BLaER1 (cell line): ENCODE measurements at regions not wholly inside any gene's neighbourhood (a gene's known extent, or its start where the extent isn't known, plus 50 kb on each side); places are given as distances from the start of the nearest gene placed in this dataset.

Experiments
- H3K27ac ChIP-seq: shearing (Covaris generic); formaldehyde crosslinking; 2 replicates; pipeline ENCODE4 v1.8.1; 2022
- H3K27me3 ChIP-seq: shearing (Covaris generic); formaldehyde crosslinking; 2 replicates; pipeline ENCODE4 v1.8.1; 2022
- H3K36me3 ChIP-seq: shearing (Covaris generic); formaldehyde crosslinking; 2 replicates; pipeline ENCODE4 v1.8.1; 2022
- H3K4me1 ChIP-seq: shearing (Covaris generic); formaldehyde crosslinking; 2 replicates; pipeline ENCODE4 v1.8.1; 2022
- H3K4me2 ChIP-seq: shearing (Covaris generic); formaldehyde crosslinking; 2 replicates; pipeline ENCODE4 v1.8.1; 2022
- H3K4me3 ChIP-seq: shearing (Covaris generic); formaldehyde crosslinking; 2 replicates; pipeline ENCODE4 v1.8.1; 2022
- H3K9ac ChIP-seq: shearing (Covaris generic); formaldehyde crosslinking; 2 replicates; pipeline ENCODE4 v1.8.1; 2022
- H3K9me3 ChIP-seq: shearing (Covaris generic); formaldehyde crosslinking; 2 replicates; pipeline ENCODE4 v1.8.1; 2022
- H4K20me1 ChIP-seq: shearing (Covaris generic); formaldehyde crosslinking; 2 replicates; pipeline ENCODE4 v1.8.1; 2022
- Cebpa-rat ChIP-seq: shearing (Covaris generic); IDR thresholded peaks from 2 replicates; pipeline ENCODE4 v1.8.1; 2022

DNA sequence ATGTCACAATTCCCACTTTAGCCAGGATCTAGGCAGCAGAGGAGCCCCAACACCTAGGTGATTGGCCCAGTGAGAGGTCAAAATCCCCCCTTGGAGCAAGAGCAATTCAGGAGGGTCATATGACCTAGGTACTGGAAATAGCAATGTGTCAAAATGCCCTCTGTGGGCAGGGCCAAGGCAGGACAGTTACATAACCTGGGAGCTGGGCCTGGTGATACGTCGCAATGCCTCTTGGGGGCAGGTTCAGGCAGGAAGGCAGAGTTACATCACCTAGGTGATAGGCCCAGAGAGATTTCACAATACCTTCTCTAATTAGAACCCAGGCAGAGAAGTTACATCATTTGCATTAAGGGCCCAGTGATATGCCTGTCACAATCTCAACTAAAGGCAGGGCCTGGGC lies 1906.3 kb downstream of the TP53TG3F start:
- H3K9ac ChIP-seq, result no peak overlapping the region
- TF ChIP-seq Cebpa-rat, result 0 out of 2 replicates have a peak, but pooled peaks have one; percentile 31
- H3K36me3 ChIP-seq, result no peaks in the 10 kb centered on the region
- H3K27ac ChIP-seq, result no peak overlapping the region
- no peaks in the 10 kb centered on the region for H3K9me3 ChIP-seq
- no peak overlapping the region for H3K4me2 ChIP-seq
- no peaks in the 10 kb centered on the region for H3K27me3 ChIP-seq
- peaks cover 5% of the 10 kb centered on the region; the same call in 1 of the 2 replicates for H3K4me1 ChIP-seq
- no peak overlapping the region for H3K4me3 ChIP-seq
- no peaks in the 10 kb centered on the region for H4K20me1 ChIP-seq

- TF ChIP-seq Cebpa-rat, result no peak
- H4K20me1 ChIP-seq, result no peaks in the 10 kb centered on the region
- H3K27me3 ChIP-seq, result no peaks in the 10 kb centered on the region
- H3K4me1 ChIP-seq, result peaks cover 5% of the 10 kb centered on the region; the same call in 1 of the 2 replicates
- H3K4me3 ChIP-seq, result no peak overlapping the region
- H3K27ac ChIP-seq, result no peak overlapping the region
- H3K9ac ChIP-seq, result no peak overlapping the region
- no peak overlapping the region for H3K4me2 ChIP-seq
- H3K36me3 ChIP-seq, result no peaks in the 10 kb centered on the region
- no peaks in the 10 kb centered on the region for H3K9me3 ChIP-seq
Measured at GRCh38 chr16:35370617-35371016, 1911.2 kb downstream of the TP53TG3F start.

- Histone ChIP-seq H3K9me3 (no peaks in the 10 kb centered on the region), H3K36me3 (no peaks in the 10 kb centered on the region), H3K4me3 (no peak overlapping the region), H3K9ac (no peak overlapping the region), H3K27ac (no peak overlapping the region), H3K4me2 (no peak overlapping the region), H4K20me1 (no peaks in the 10 kb centered on the region), H3K4me1 (no peaks in the 10 kb centered on the region), H3K27me3 (no peaks in the 10 kb centered on the region)
- no peak for TF ChIP-seq Cebpa-rat
Measured at GRCh38 chr16:35377142-35377541, 1917.7 kb downstream of the TP53TG3F start.

DNA sequence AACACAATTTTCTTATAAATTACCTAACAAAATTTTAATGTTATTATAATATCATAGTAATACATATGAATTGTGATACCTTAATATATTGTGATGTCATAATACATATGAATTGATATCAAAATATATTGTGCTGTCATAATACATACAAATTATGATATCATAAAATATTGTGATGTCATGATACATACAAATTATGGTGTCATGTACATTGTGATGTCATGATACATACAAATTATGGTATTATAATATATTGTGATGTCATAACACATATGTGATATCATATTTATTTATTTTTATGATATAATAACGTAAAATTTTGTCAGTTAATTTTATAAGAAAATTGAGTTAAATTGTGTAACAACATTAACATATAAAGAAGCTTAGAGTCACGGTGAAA lies 1927.2 kb downstream of the TP53TG3F start:
- Histone ChIP-seq H3K36me3 (no peaks in the 10 kb centered on the region), H3K4me1 (no peaks in the 10 kb centered on the region), H3K9ac (no peak overlapping the region), H3K27ac (no peak overlapping the region), H3K9me3 (no peaks in the 10 kb centered on the region), H3K27me3 (no peaks in the 10 kb centered on the region), H3K4me2 (no peak overlapping the region), H3K4me3 (no peak overlapping the region), H4K20me1 (no peaks in the 10 kb centered on the region)
- no peak for TF ChIP-seq Cebpa-rat

GRCh38 chr16:35391328-35391727 lies 1931.9 kb downstream of the TP53TG3F start:
- TF ChIP-seq Cebpa-rat, result no peak
- no peaks in the 10 kb centered on the region for H3K9me3 ChIP-seq
- no peaks in the 10 kb centered on the region for H4K20me1 ChIP-seq

DNA sequence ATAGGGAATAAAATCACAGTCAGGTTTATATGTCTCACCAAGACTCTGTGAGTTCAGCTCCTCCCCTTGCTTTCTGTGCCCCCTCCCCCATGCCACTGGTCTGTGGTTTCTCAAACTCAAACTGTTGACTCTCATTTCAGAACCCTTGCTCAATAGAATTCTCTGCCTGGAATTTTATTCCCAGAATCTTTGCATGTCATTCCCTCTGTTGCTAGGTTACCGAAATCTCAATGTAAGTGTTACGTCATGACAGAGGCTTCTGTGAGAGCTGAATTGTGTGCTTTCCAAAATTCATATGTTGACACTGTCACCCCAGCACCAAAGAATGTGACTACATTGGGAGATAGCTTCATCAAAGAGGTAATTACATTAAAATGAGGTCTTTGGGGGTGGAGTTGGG lies 1938.8 kb downstream of the TP53TG3F start:
- no peaks in the 10 kb centered on the region for H4K20me1 ChIP-seq
- H3K9me3 ChIP-seq, result no peaks in the 10 kb centered on the region
- H3K4me3 ChIP-seq, result no peak overlapping the region
- no peak overlapping the region for H3K9ac ChIP-seq
- H3K4me1 ChIP-seq, result no peaks in the 10 kb centered on the region
- H3K27ac ChIP-seq, result no peak overlapping the region
- H3K36me3 ChIP-seq, result no peaks in the 10 kb centered on the region
- H3K27me3 ChIP-seq, result no peaks in the 10 kb centered on the region
- TF ChIP-seq Cebpa-rat, result no peak
- no peak overlapping the region for H3K4me2 ChIP-seq

More at GRCh38 chr16:35391328-35391727, 1931.9 kb downstream of the TP53TG3F start:
- H3K36me3 ChIP-seq, result no peaks in the 10 kb centered on the region
- no peak overlapping the region for H3K9ac ChIP-seq
- H3K4me3 ChIP-seq, result no peak overlapping the region
- H3K4me2 ChIP-seq, result no peak overlapping the region
- no peak overlapping the region for H3K27ac ChIP-seq
- H3K4me1 ChIP-seq, result no peaks in the 10 kb centered on the region
- no peaks in the 10 kb centered on the region for H3K27me3 ChIP-seq

DNA sequence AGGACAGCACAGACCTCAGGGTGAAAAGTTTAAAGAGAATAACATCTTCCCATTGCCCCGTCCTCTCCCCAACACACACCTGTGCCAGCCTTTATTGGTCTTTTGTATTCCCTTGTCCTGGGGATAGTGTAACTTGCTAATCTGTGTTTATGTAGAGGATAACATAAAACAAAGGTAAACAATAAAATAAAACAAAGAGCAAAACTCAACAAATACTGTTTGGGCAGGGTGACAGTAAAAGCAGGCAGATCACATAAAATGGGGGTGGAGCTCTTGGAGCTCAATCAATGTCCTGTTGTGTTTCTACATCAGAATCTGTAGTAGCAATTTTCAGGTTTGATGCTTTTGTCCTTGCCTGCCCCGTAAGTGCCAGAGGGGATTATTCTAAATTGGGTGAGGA lies 1939.7 kb downstream of the TP53TG3F start:
- no peak for TF ChIP-seq Cebpa-rat
- no peak overlapping the region for H3K4me3 ChIP-seq
- no peak overlapping the region for H3K27ac ChIP-seq
- no peaks in the 10 kb centered on the region for H4K20me1 ChIP-seq
- H3K9ac ChIP-seq, result no peak overlapping the region
- H3K36me3 ChIP-seq, result no peaks in the 10 kb centered on the region
- H3K4me1 ChIP-seq, result no peaks in the 10 kb centered on the region
- H3K9me3 ChIP-seq, result no peaks in the 10 kb centered on the region
- no peak overlapping the region for H3K4me2 ChIP-seq
- H3K27me3 ChIP-seq, result no peaks in the 10 kb centered on the region

GRCh38 chr16:35404273-35404672 lies 1944.9 kb downstream of the TP53TG3F start:
- Histone ChIP-seq H3K9me3 (no peaks in the 10 kb centered on the region), H3K4me3 (no peak overlapping the region), H3K27me3 (no peaks in the 10 kb centered on the region), H3K27ac (no peak overlapping the region), H3K4me1 (no peaks in the 10 kb centered on the region), H3K9ac (no peak overlapping the region), H3K36me3 (no peaks in the 10 kb centered on the region), H4K20me1 (no peaks in the 10 kb centered on the region), H3K4me2 (no peak overlapping the region)
- no peak for TF ChIP-seq Cebpa-rat

- Histone ChIP-seq H3K4me1 (no peaks in the 10 kb centered on the region), H3K4me2 (no peak overlapping the region), H4K20me1 (no peaks in the 10 kb centered on the region), H3K4me3 (no peak overlapping the region), H3K27ac (no peak overlapping the region), H3K9me3 (no peaks in the 10 kb centered on the region), H3K27me3 (no peaks in the 10 kb centered on the region), H3K9ac (no peak overlapping the region), H3K36me3 (no peaks in the 10 kb centered on the region)
- TF ChIP-seq Cebpa-rat, result no peak
Measured at GRCh38 chr16:35405526-35405925, 1946.1 kb downstream of the TP53TG3F start.

DNA sequence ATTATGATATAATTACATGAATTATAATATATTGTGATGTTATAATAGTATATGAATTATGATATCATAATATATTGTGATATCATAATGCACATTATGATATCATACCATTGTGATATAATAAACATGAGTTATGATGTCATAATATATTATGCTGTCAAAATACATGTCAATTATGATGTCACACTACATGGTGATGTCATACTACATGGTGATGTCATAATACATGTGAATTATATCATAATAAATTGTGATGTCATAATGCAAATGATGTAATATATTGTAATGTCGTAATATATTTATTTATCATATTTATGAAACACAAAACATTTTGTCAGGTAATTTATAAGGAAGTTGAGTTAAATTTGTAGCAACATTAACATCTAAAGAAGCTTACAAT lies 1950.1 kb downstream of the TP53TG3F start:
- Histone ChIP-seq H3K4me2 (no peak overlapping the region), H3K9ac (no peak overlapping the region), H3K36me3 (no peaks in the 10 kb centered on the region), H3K9me3 (no peaks in the 10 kb centered on the region; the same call in 1 of the 2 replicates), H3K27me3 (no peaks in the 10 kb centered on the region), H4K20me1 (no peaks in the 10 kb centered on the region), H3K4me3 (no peak overlapping the region), H3K4me1 (no peaks in the 10 kb centered on the region), H3K27ac (no peak overlapping the region)
- TF ChIP-seq Cebpa-rat, result no peak

GRCh38 chr16:35410438-35410837 lies 1951.0 kb downstream of the TP53TG3F start:
- Histone ChIP-seq H3K4me3 (no peak overlapping the region), H4K20me1 (no peaks in the 10 kb centered on the region), H3K36me3 (no peaks in the 10 kb centered on the region), H3K9ac (no peak overlapping the region), H3K27ac (no peak overlapping the region), H3K4me1 (no peaks in the 10 kb centered on the region), H3K9me3 (peaks cover 3% of the 10 kb centered on the region; the same call in 1 of the 2 replicates), H3K27me3 (no peaks in the 10 kb centered on the region), H3K4me2 (no peak overlapping the region)
- TF ChIP-seq Cebpa-rat, result no peak
